Suprapubic skin (tissue), 4 donors: ENCODE measurements at regions not wholly inside any gene's neighbourhood (a gene's known extent, or its start where the extent isn't known, plus 50 kb on each side); places are given as distances from the start of the nearest gene placed in this dataset.
A peak's percentile ranks its signal among the peaks of the same experiment; 100 is the strongest.

Experiments
- DNase-seq, 2 donors: peaks; one replicate each; pipeline ENCODE4 v3.0.0-alpha.2; 2019; ENCODE audit warnings: low spot score in 2 of 2
- H3K27ac ChIP-seq: fragments of 200-600 bp; sonication (generic); one replicate; pipeline ENCODE4 v1.5.1; 2019
- H3K27me3 ChIP-seq: fragments of 200-600 bp; sonication (generic); one replicate; pipeline ENCODE4 v1.5.1; 2019
- H3K36me3 ChIP-seq: fragments of 200-600 bp; sonication (generic); one replicate; pipeline ENCODE4 v1.5.1; 2019
- H3K4me1 ChIP-seq: fragments of 200-600 bp; sonication (generic); one replicate; pipeline ENCODE4 v1.5.1; 2019
- H3K4me3 ChIP-seq: fragments of 200-600 bp; sonication (generic); one replicate; pipeline ENCODE4 v1.5.1; 2019; ENCODE audit warnings: mild to moderate bottlenecking
- H3K9me3 ChIP-seq: fragments of 200-600 bp; sonication (generic); one replicate; pipeline ENCODE4 v1.5.1; 2019
- EP300 ChIP-seq: sonication (generic); formaldehyde crosslinking; IDR thresholded peaks from one replicate; pipeline ENCODE4 v1.6.1; 2017; ENCODE audit warnings: antibody characterized with exemption
- POLR2A ChIP-seq, 2 donors: fragments of 450-650 bp; IDR thresholded peaks; one replicate each; pipeline ENCODE4 v1.6.1; 2017; ENCODE audit warnings: antibody characterized with exemption in 2 of 2, mild to moderate bottlenecking in 2 of 2, moderate library complexity in 2 of 2
- POLR2AphosphoS5 ChIP-seq, 3 donors: sonication (generic); formaldehyde crosslinking; IDR thresholded peaks; one replicate each; pipeline ENCODE4 v1.6.1; 2017; ENCODE audit warnings: antibody characterized with exemption in 3 of 3
- WGBS: methylation state at CpG from one replicate; pipeline ENCODE4 v1.1.5; 2018; 5-methylcytosine and 5-hydroxymethylcytosine counted together
- TF ChIP-seq, protein P1 (sequence below), 2 donors: fragments of 200-600 bp in 1 of 2; fragments of 450-650 bp in 1 of 2; sonication (generic) in 1 of 2; IDR thresholded peaks; one replicate each; pipeline ENCODE4 v1.5.1; 2016 to 2019; ENCODE audit warnings: antibody characterized with exemption in 2 of 2, mild to moderate bottlenecking in 1 of 2, moderate library complexity in 1 of 2

GRCh38 chr11:8748317-8748716, 65.7 kb downstream of the RPL27A start:
- WGBS = 88% methylated on average over 2 of the region's 2 CpGs
- Histone ChIP-seq H3K4me3 (no peak overlapping the region), H3K36me3 (no peaks in the 10 kb centered on the region), H3K27ac (no peak overlapping the region), H3K27me3 (no peaks in the 10 kb centered on the region), H3K9me3 (no peaks in the 10 kb centered on the region), H3K4me1 (no peaks in the 10 kb centered on the region)
- TF ChIP-seq POLR2A (IDR thresholded peaks at IDR 0.05) = no peak
- TF ChIP-seq, protein P1, sequence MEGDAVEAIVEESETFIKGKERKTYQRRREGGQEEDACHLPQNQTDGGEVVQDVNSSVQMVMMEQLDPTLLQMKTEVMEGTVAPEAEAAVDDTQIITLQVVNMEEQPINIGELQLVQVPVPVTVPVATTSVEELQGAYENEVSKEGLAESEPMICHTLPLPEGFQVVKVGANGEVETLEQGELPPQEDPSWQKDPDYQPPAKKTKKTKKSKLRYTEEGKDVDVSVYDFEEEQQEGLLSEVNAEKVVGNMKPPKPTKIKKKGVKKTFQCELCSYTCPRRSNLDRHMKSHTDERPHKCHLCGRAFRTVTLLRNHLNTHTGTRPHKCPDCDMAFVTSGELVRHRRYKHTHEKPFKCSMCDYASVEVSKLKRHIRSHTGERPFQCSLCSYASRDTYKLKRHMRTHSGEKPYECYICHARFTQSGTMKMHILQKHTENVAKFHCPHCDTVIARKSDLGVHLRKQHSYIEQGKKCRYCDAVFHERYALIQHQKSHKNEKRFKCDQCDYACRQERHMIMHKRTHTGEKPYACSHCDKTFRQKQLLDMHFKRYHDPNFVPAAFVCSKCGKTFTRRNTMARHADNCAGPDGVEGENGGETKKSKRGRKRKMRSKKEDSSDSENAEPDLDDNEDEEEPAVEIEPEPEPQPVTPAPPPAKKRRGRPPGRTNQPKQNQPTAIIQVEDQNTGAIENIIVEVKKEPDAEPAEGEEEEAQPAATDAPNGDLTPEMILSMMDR (IDR thresholded peaks at IDR 0.05) = no peak
- TF ChIP-seq POLR2AphosphoS5 (IDR thresholded peaks at IDR 0.05) = no peak
- TF ChIP-seq EP300 = no peak
- DNase-seq = no peak

DNA sequence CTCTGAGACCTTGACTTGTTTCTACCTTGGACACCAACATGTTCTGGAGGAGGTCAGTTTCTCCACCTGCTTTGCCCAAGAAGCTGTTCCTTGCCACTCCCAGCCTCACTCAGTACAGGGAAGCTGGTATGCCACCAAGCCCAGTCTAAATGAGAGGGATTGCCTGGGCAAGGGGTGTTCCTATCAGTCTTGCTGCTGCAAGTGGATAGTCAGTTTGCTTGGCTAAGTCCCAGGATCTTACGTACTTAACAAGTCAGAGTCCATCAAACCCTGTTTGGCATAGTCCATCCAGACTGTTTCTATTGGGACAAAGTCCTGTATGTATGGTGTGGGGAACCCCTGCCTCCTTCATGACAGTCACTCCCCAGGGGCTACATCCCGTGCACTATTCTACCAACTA, 66.6 kb downstream of the RPL27A start:
- TF ChIP-seq, protein P1 (IDR thresholded peaks at IDR 0.05) = no peak
- TF ChIP-seq EP300 (no peak), POLR2AphosphoS5 (IDR thresholded peaks at IDR 0.05) (no peak)
- no peak for DNase-seq
- Histone ChIP-seq H3K9me3 (no peaks in the 10 kb centered on the region), H3K36me3 (no peaks in the 10 kb centered on the region), H3K27me3 (no peaks in the 10 kb centered on the region), H3K27ac (no peak overlapping the region), H3K4me1 (no peaks in the 10 kb centered on the region), H3K4me3 (no peak overlapping the region)
- 96% methylated on average over 2 of the region's 2 CpGs for WGBS

GRCh38 chr11:8754241-8754640, 71.6 kb downstream of the RPL27A start:
- Histone ChIP-seq H3K4me1 (peaks cover 8% of the 10 kb centered on the region), H3K9me3 (no peaks in the 10 kb centered on the region), H3K27me3 (no peaks in the 10 kb centered on the region), H3K27ac (no peak overlapping the region), H3K36me3 (no peaks in the 10 kb centered on the region), H3K4me3 (no peak overlapping the region)
- no peak for TF ChIP-seq EP300
- TF ChIP-seq, protein P1 (IDR thresholded peaks at IDR 0.05) = peak in 1 of 2 donors; percentile 17
- DNase-seq = no peak
- 63% methylated on average over 1 of the region's 1 CpG for WGBS

DNA sequence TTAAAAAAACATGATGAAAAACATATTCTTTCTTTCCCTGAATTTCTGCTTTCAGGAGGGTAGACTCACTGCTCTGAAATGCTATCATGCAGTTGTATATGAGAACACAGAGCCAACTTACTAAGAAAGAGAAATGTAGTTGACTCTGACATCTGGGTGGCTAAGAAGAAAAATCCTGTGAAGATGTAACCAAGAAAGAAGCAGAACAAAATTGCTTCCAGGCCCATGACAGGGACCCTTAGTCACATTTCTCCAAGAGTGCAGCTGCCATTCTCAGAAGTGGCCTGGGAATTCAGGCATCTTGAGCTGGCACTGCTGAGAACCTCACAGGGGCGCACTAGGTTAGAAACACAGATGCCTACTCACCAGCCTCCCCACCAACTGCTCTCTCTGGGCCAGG, 73.6 kb downstream of the RPL27A start:
- DNase-seq = peak in 1 of 2 donors; percentile 43
- WGBS = 50% methylated on average over 1 of the region's 1 CpG

DNA sequence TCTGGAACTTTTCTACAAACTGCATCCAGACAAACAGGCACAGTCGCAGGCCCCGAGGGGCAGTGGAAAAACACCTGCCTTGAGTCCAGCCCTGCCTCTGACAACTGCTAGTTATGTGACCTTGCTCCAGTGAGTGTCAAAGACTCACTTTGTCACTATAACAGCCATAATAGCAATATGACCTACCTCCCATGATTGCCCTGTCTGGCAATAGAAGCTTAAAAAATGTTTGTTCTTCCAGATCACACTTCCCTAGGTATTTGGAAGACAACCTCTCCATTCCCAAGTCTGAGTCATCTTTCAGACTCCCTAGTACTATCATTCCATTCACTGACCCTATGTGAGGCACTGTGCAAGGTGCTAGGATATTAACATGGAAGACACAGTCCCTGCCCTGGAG, 74.5 kb downstream of the RPL27A start:
- Histone ChIP-seq H3K9me3 (no peaks in the 10 kb centered on the region), H3K27me3 (no peaks in the 10 kb centered on the region), H3K4me1 (peaks cover 24% of the 10 kb centered on the region), H3K4me3 (no peak overlapping the region), H3K36me3 (no peaks in the 10 kb centered on the region), H3K27ac (peak overlapping the region; percentile 55)
- TF ChIP-seq POLR2AphosphoS5 (IDR thresholded peaks at IDR 0.05) (no peak), EP300 (no peak), POLR2A (IDR thresholded peaks at IDR 0.05) (no peak)
- TF ChIP-seq, protein P1 (IDR thresholded peaks at IDR 0.05) = no peak
- WGBS = 80% methylated on average over 2 of the region's 2 CpGs
- DNase-seq = peak in 1 of 2 donors; percentile 10

More for the DNA sequence above, 73.6 kb downstream of the RPL27A start:
- no peaks in the 10 kb centered on the region for H3K9me3 ChIP-seq
- H3K27ac ChIP-seq = peak overlapping the region; percentile 55
- no peaks in the 10 kb centered on the region for H3K36me3 ChIP-seq
- H3K27me3 ChIP-seq = no peaks in the 10 kb centered on the region
- TF ChIP-seq EP300 = no peak
- TF ChIP-seq, protein P1 (IDR thresholded peaks at IDR 0.05) = no peak
- no peak for TF ChIP-seq POLR2AphosphoS5 (IDR thresholded peaks at IDR 0.05)
- TF ChIP-seq POLR2A (IDR thresholded peaks at IDR 0.05) = no peak
- H3K4me1 ChIP-seq = peaks cover 24% of the 10 kb centered on the region
- H3K4me3 ChIP-seq = no peak overlapping the region
